GM12891 (cell line): ENCODE measurements at regions not wholly inside any gene's neighbourhood (a gene's known extent, or its start where the extent isn't known, plus 50 kb on each side); places are given as distances from the start of the nearest gene placed in this dataset.

Experiments used
- POLR2A ChIP-seq: IDR thresholded peaks from 2 replicates; pipeline ENCODE4 v1.6.1; 2011; ENCODE audit warnings: low read depth, low read length, control low read depth
- POLR2AphosphoS5 ChIP-seq: IDR thresholded peaks from 2 replicates; pipeline ENCODE4 v1.6.1; 2011; ENCODE audit warnings: low read depth, low read length, control low read depth
- TAF1 ChIP-seq: IDR thresholded peaks from 2 replicates; pipeline ENCODE4 v1.6.1; 2011; ENCODE audit warnings: low read depth, low read length, control low read depth

DNA sequence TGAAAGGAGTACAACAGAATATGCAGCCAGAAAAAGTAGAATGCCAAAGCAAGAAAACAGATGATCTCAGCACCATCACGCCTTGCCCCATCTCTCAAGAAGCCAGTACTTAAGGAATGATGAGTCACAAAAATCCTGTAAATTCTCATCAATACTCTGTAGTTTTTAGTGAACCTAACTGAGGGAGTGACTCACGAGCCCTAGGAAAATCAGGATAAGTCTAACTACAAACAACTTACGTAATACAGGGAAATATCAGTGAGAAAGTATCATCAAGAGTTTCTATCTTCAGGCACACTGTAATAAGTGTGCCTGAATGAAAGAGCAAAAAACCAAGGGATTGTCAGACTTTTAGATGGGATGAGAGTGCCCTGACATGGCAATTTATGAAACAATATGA is 644.4 kb downstream of the STPG2 start:
- TF ChIP-seq POLR2AphosphoS5: no peak
- TF ChIP-seq POLR2A: no peak
- no peak for TF ChIP-seq TAF1
